HepG2 (cell line): ENCODE measurements at regions not wholly inside any gene's neighbourhood (a gene's known extent, or its start where the extent isn't known, plus 50 kb on each side); places are given as distances from the start of the nearest gene placed in this dataset.

Source experiments
- ATAC-seq: fragments of 200-7000 bp; cut with Tn5 transposase; 3 replicates; pipeline ENCODE4 v1.9.1; 2020; ENCODE audit warnings: mild to moderate bottlenecking, moderate library complexity
- BruUV-seq: library from RNA; stranded (reverse); fragments of 400-500 nt; replicated peaks from 2 replicates; lab custom pipeline; 2021; lab: Mats Ljungman, UMichigan
- CTCF ChIA-PET: fragments of 300-600 bp; formaldehyde crosslinking; extraction: SDS; loops from one replicate; lab custom pipeline; 2021; ENCODE audit warnings: low total read pairs, inconsistent platforms, low intra/inter-chr PET ratio; lab: Yijun Ruan, JAX
- POLR2A ChIA-PET: fragments of 350-600 bp; sonication (Branson Sonifier 250); formaldehyde crosslinking; loops from one replicate; lab custom pipeline; 2020; ENCODE audit warnings: antibody characterized with exemption, inconsistent platforms; lab: Yijun Ruan, JAX
- DNase-seq: peaks from one replicate; pipeline ENCODE4 v3.0.0-alpha.2; 2015; ENCODE audit warnings: low spot score
- FAIRE-seq: peaks from 3 replicates; lab custom pipeline; 2011; peaks lifted over from hg19 to GRCh38; lab: Jason Lieb, UNC
- H2AFZ ChIP-seq: one replicate; pipeline ENCODE4 v1.6.1; 2011; ENCODE audit warnings: low read length, inconsistent platforms
- H3K27ac ChIP-seq: fragments of 300-600 bp; 3 replicates; pipeline ENCODE4 v1.8.0; 2011; ENCODE audit warnings: mixed run types, mild to moderate bottlenecking, mixed read lengths, low read length, inconsistent platforms; ENCODE audit not compliant: insufficient read depth; ENCODE audit errors: extremely low read length
- H3K27me3 ChIP-seq, 2 experiments: fragments of 200-600 bp in 1 of 2; 2 replicates in 1 of 2; 3 replicates in 1 of 2; pipeline versions ENCODE4 v1.6.0 to v1.8.0; 2011; ENCODE audit warnings: low read length in 2 of 2, mild to moderate bottlenecking in 2 of 2, moderate library complexity in 2 of 2, inconsistent platforms in 1 of 2; ENCODE audit not compliant: insufficient read depth in 2 of 2, control insufficient read depth in 1 of 2
- H3K36me3 ChIP-seq, 2 experiments: fragments of 200-600 bp in 1 of 2; replicated peaks in 1 of 2; 2 replicates in 1 of 2; 3 replicates in 1 of 2; pipeline versions ENCODE4 v1.5.1 to v1.8.0; 2011; ENCODE audit warnings: low read length in 2 of 2, inconsistent platforms in 1 of 2; ENCODE audit not compliant: insufficient read depth in 2 of 2, control insufficient read depth in 1 of 2
- H3K4me1 ChIP-seq: 2 replicates; pipeline ENCODE4 v1.5.1; 2012; ENCODE audit warnings: low read length, inconsistent platforms; ENCODE audit not compliant: insufficient read depth
- H3K4me2 ChIP-seq: 2 replicates; pipeline ENCODE4 v1.6.0; 2011; ENCODE audit warnings: low read depth, low read length, inconsistent platforms
- H3K4me3 ChIP-seq, 3 experiments: fragments of 200-600 bp in 1 of 3; sonication (generic), shearing (Covaris generic) in 1 of 3; replicated peaks in 1 of 3; 2 replicates each; pipeline ENCODE4 v1.5.1; 2011 to 2016; ENCODE audit warnings: low read length in 3 of 3, inconsistent platforms in 2 of 3, low read depth in 2 of 3, mild to moderate bottlenecking in 2 of 3, control low read depth in 1 of 3, mixed read lengths in 1 of 3; ENCODE audit not compliant: insufficient read depth in 1 of 3
- H3K79me2 ChIP-seq: one replicate; pipeline ENCODE4 v1.6.1; 2011; ENCODE audit warnings: low read length, inconsistent platforms; ENCODE audit not compliant: insufficient read depth
- H3K9ac ChIP-seq: 2 replicates; pipeline ENCODE4 v1.6.0; 2011; ENCODE audit warnings: mild to moderate bottlenecking, low read depth, low read length, inconsistent platforms; ENCODE audit not compliant: insufficient read depth
- H3K9me3 ChIP-seq: 2 replicates; pipeline ENCODE4 v1.5.1; 2012; ENCODE audit warnings: mild to moderate bottlenecking, low read length
- H4K20me1 ChIP-seq: 2 replicates; pipeline ENCODE4 v1.6.0; 2011; ENCODE audit warnings: inconsistent platforms, mild to moderate bottlenecking, low read length, moderate library complexity; ENCODE audit not compliant: insufficient read depth
- EEA1 ChIP-seq: sonication (generic); formaldehyde crosslinking; IDR thresholded peaks from 2 replicates; pipeline ENCODE4 v1.5.1; 2020; ENCODE audit warnings: mild to moderate bottlenecking, missing genetic modification reagents, borderline replicate concordance
- KDM1A ChIP-seq: IDR thresholded peaks from 2 replicates; pipeline ENCODE4 v1.6.1; 2016; ENCODE audit warnings: missing compliant biosample characterization
- MAFG ChIP-seq: sonication (generic); formaldehyde crosslinking; IDR thresholded peaks from 2 replicates; pipeline ENCODE4 v1.5.1; 2020; ENCODE audit warnings: mild to moderate bottlenecking, missing genetic modification reagents
- PLRG1 ChIP-seq: fragments of 450-650 bp; conservative IDR thresholded peaks from 2 replicates; pipeline ENCODE4 v1.6.1; 2016
- ZBTB3 ChIP-seq: sonication (generic); formaldehyde crosslinking; IDR thresholded peaks from 2 replicates; pipeline ENCODE4 v1.4.0; 2020; ENCODE audit warnings: low read depth, mild to moderate bottlenecking, moderate library complexity, missing genetic modification reagents, borderline replicate concordance
- ZMYM4 ChIP-seq: sonication (generic); formaldehyde crosslinking; IDR thresholded peaks from 2 replicates; pipeline ENCODE4 v1.8.1; 2023; ENCODE audit warnings: mild to moderate bottlenecking, missing genetic modification reagents
- ZNF333 ChIP-seq: sonication (generic); formaldehyde crosslinking; IDR thresholded peaks from 2 replicates; pipeline ENCODE4 v1.4.0; 2020; ENCODE audit warnings: mild to moderate bottlenecking, missing genetic modification reagents, borderline replicate concordance
- WGBS: methylation state at CpG from one replicate; pipeline ENCODE4 v1.1.6; 2017; ENCODE audit warnings: low lambda C conversion rate; 5-methylcytosine and 5-hydroxymethylcytosine counted together
- in situ Hi-C: cut with HindIII; loops from 2 replicates; pipeline ENCODE4 v1.10.0; 2017; ENCODE audit warnings: low pct_unique_long_range_greater_than_20kb; ENCODE audit not compliant: extremely low pct_ligation_motif_present
- intact Hi-C: fragments of 100-400 bp; cut with micrococcal nuclease; formaldehyde crosslinking; loops from one replicate; pipeline ENCODE4 v1.10.0; 2022; ENCODE audit not compliant: unreplicated experiment
- TF ChIP-seq, protein P1 (sequence below): sonication (generic); formaldehyde crosslinking; IDR thresholded peaks from 2 replicates; pipeline ENCODE4 v1.4.0; 2020; ENCODE audit warnings: missing genetic modification reagents, borderline replicate concordance
- TF ChIP-seq, protein P2 (sequence below): sonication (generic); formaldehyde crosslinking; conservative IDR thresholded peaks from 2 replicates; pipeline ENCODE4 v1.8.1; 2023; ENCODE audit warnings: missing genetic modification reagents
- TF ChIP-seq, protein P3 (sequence below): IDR thresholded peaks from 2 replicates; pipeline ENCODE4 v1.6.1; 2012; ENCODE audit warnings: inconsistent platforms
- TF ChIP-seq, protein P4 (sequence below): sonication (generic); formaldehyde crosslinking; IDR thresholded peaks from 2 replicates; pipeline ENCODE4 v1.4.0; 2020; ENCODE audit warnings: mild to moderate bottlenecking, missing genetic modification reagents

DNA sequence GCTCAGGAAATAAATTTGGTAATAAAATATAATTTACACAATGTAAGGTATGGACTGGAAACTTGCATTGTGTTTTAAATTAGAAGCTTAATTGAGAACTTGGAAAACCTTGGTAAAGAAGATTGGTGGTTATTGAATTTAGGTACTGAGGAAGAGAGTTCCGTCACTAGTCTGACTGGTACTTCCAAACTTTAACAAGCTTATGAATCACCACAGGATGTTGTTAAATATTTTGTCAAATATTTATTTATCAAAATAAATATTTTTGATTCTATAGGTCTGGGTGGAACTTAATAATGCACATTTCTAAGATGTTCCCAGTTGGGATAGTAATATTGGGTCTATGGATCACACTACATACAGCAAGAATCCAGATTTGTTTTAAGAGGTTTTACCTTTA is 992.2 kb downstream of the ARAP2 start:
- Histone ChIP-seq H3K4me3 (no peak overlapping the region), H3K79me2 (no peaks in the 10 kb centered on the region), H3K9me3 (no peaks in the 10 kb centered on the region), H3K4me2 (no peak overlapping the region), H2AFZ (no peak overlapping the region), H3K27ac (no peak overlapping the region), H4K20me1 (no peaks in the 10 kb centered on the region), H3K9ac (no peak overlapping the region), H3K4me1 (no peaks in the 10 kb centered on the region), H3K27me3 (no peaks in the 10 kb centered on the region), H3K36me3 (no peaks in the 10 kb centered on the region)
- ChIA-PET CTCF (no interaction called here), POLR2A (no interaction called here)
- DNase-seq (no peak), ATAC-seq (no peak), FAIRE-seq (no peak)
- no peak for TF ChIP-seq ZBTB3 (CRISPR knock-in tag)
- no peak for TF ChIP-seq PLRG1
- TF ChIP-seq ZMYM4 = no peak
- TF ChIP-seq EEA1 (CRISPR knock-in tag) = no peak
- in situ Hi-C loops (no loop called here), intact Hi-C loops (no loop called here)
- WGBS = 10% methylated on average over 1 of the region's 1 CpG
- BruUV-seq = no TSS peak

DNA sequence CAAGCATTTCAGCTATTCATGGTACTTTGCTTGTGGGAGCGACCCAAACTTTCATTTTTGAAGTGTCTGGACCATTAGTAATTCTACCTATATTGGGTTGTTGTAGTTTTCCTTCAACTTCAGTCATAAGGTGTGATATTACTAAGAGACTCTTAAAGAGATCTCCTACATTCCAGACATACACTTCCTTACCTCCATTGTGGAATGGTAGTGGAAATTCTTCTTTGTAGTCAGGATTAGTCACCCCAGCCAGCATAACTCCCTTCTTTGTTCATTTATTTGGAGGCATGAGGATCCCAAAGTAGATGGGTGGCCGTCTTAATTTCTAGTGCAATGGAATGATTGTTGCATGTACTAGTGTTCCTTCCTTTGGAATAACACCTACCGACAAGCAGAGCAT is 991.4 kb downstream of the ARAP2 start:
- CTCF ChIA-PET = no interaction called here
- in situ Hi-C loops = no loop called here
- H3K36me3 ChIP-seq = no peaks in the 10 kb centered on the region
- TF ChIP-seq, protein P1, sequence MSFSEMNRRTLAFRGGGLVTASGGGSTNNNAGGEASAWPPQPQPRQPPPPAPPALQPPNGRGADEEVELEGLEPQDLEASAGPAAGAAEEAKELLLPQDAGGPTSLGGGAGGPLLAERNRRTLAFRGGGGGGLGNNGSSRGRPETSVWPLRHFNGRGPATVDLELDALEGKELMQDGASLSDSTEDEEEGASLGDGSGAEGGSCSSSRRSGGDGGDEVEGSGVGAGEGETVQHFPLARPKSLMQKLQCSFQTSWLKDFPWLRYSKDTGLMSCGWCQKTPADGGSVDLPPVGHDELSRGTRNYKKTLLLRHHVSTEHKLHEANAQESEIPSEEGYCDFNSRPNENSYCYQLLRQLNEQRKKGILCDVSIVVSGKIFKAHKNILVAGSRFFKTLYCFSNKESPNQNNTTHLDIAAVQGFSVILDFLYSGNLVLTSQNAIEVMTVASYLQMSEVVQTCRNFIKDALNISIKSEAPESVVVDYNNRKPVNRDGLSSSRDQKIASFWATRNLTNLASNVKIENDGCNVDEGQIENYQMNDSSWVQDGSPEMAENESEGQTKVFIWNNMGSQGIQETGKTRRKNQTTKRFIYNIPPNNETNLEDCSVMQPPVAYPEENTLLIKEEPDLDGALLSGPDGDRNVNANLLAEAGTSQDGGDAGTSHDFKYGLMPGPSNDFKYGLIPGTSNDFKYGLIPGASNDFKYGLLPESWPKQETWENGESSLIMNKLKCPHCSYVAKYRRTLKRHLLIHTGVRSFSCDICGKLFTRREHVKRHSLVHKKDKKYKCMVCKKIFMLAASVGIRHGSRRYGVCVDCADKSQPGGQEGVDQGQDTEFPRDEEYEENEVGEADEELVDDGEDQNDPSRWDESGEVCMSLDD (CRISPR knock-in tag) = no peak
- TF ChIP-seq, protein P2, sequence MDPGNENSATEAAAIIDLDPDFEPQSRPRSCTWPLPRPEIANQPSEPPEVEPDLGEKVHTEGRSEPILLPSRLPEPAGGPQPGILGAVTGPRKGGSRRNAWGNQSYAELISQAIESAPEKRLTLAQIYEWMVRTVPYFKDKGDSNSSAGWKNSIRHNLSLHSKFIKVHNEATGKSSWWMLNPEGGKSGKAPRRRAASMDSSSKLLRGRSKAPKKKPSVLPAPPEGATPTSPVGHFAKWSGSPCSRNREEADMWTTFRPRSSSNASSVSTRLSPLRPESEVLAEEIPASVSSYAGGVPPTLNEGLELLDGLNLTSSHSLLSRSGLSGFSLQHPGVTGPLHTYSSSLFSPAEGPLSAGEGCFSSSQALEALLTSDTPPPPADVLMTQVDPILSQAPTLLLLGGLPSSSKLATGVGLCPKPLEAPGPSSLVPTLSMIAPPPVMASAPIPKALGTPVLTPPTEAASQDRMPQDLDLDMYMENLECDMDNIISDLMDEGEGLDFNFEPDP = no peak
- TF ChIP-seq MAFG (no peak), KDM1A (CRISPR knock-in tag) (no peak), ZNF333 (CRISPR knock-in tag) (no peak)
- TF ChIP-seq, protein P3, sequence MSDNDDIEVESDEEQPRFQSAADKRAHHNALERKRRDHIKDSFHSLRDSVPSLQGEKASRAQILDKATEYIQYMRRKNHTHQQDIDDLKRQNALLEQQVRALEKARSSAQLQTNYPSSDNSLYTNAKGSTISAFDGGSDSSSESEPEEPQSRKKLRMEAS = no peak
- TF ChIP-seq, protein P4, sequence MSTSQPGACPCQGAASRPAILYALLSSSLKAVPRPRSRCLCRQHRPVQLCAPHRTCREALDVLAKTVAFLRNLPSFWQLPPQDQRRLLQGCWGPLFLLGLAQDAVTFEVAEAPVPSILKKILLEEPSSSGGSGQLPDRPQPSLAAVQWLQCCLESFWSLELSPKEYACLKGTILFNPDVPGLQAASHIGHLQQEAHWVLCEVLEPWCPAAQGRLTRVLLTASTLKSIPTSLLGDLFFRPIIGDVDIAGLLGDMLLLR = no peak
- TF ChIP-seq, all 625 proteins: peak for 0
- no peak overlapping the region for H3K27ac ChIP-seq
- no peaks in the 10 kb centered on the region for H3K79me2 ChIP-seq
- DNase-seq = no peak
- ATAC-seq = no peak
- no peak overlapping the region for H3K4me3 ChIP-seq
- POLR2A ChIA-PET = no interaction called here
- intact Hi-C loops = no loop called here
- H3K9ac ChIP-seq = no peak overlapping the region
- no peak overlapping the region for H3K4me2 ChIP-seq
- H4K20me1 ChIP-seq = no peaks in the 10 kb centered on the region
- 0% methylated on average over 3 of the region's 3 CpGs for WGBS
- H3K27me3 ChIP-seq = no peaks in the 10 kb centered on the region
- H2AFZ ChIP-seq = no peak overlapping the region
- BruUV-seq = no TSS peak
- no peaks in the 10 kb centered on the region for H3K4me1 ChIP-seq
- no peaks in the 10 kb centered on the region for H3K9me3 ChIP-seq
- no peak for FAIRE-seq
